CD14-positive monocyte (primary cell): ENCODE measurements at regions not wholly inside any gene's neighbourhood (a gene's known extent, or its start where the extent isn't known, plus 50 kb on each side); places are given as distances from the start of the nearest gene placed in this dataset.

ENCODE experiments used
- DNase-seq, 3 donors: peaks; one replicate each; pipeline ENCODE4 v3.0.0-alpha.2; 2011 to 2022
- H2AFZ ChIP-seq: 2 replicates; pipeline ENCODE4 v1.6.0; 2012; ENCODE audit warnings: mild to moderate bottlenecking, low read depth, low read length, inconsistent platforms; ENCODE audit not compliant: insufficient read depth, poor library complexity, severe bottlenecking
- H3K27ac ChIP-seq, 2 donors: 1 replicate in 1 of 2; 2 replicates in 1 of 2; pipeline ENCODE4 v1.5.1; 2012 to 2013; ENCODE audit warnings: low read length in 2 of 2, control low read depth in 1 of 2, inconsistent platforms in 1 of 2, low read depth in 1 of 2, mild to moderate bottlenecking in 1 of 2
- H3K27me3 ChIP-seq, 2 donors: one replicate each; pipeline versions ENCODE4 v1.6.0 to v1.6.1; 2011 to 2013; ENCODE audit warnings: low read length in 2 of 2; ENCODE audit not compliant: control insufficient read depth in 2 of 2, insufficient read depth in 2 of 2
- H3K36me3 ChIP-seq, 2 donors: replicated peaks in 1 of 2; 1 replicate in 1 of 2; 2 replicates in 1 of 2; pipeline versions ENCODE4 v1.5.1 to v1.6.1; 2012 to 2013; ENCODE audit warnings: low read length in 2 of 2, control low read depth in 1 of 2, inconsistent platforms in 1 of 2, mild to moderate bottlenecking in 1 of 2; ENCODE audit not compliant: insufficient read depth in 2 of 2, control insufficient read depth in 1 of 2
- H3K4me1 ChIP-seq, 2 donors: 1 replicate in 1 of 2; 2 replicates in 1 of 2; pipeline versions ENCODE4 v1.5.1 to v1.6.1; 2012 to 2013; ENCODE audit warnings: low read length in 2 of 2, control low read depth in 1 of 2, inconsistent platforms in 1 of 2, mild to moderate bottlenecking in 1 of 2, moderate library complexity in 1 of 2; ENCODE audit not compliant: insufficient read depth in 2 of 2, control insufficient read depth in 1 of 2
- H3K4me2 ChIP-seq: replicated peaks from 2 replicates; pipeline ENCODE3; 2012; ENCODE audit warnings: low read length, moderate library complexity, mild to moderate bottlenecking; ENCODE audit not compliant: poor library complexity, severe bottlenecking; ENCODE audit errors: extremely low read depth
- H3K4me3 ChIP-seq, 3 experiments: fragments of 200-600 bp in 1 of 3; sonication (generic) in 1 of 3; replicated peaks in 1 of 3; 1 replicate in 2 of 3; 2 replicates in 1 of 3; pipeline ENCODE4 v1.5.1; 2011 to 2013; ENCODE audit warnings: low read length in 3 of 3, mild to moderate bottlenecking in 3 of 3, control low read depth in 2 of 3, low read depth in 2 of 3, inconsistent platforms in 1 of 3, moderate library complexity in 1 of 3
- H3K79me2 ChIP-seq: 2 replicates; pipeline ENCODE4 v1.6.0; 2012; ENCODE audit warnings: mild to moderate bottlenecking, control low read depth, inconsistent platforms, low read length, moderate library complexity; ENCODE audit not compliant: insufficient read depth
- H3K9ac ChIP-seq: 2 replicates; pipeline ENCODE4 v1.6.0; 2017; ENCODE audit warnings: low read length, mild to moderate bottlenecking; ENCODE audit not compliant: insufficient read depth, poor library complexity, severe bottlenecking
- H3K9me3 ChIP-seq, 2 donors: replicated peaks in 1 of 2; 1 replicate in 1 of 2; 2 replicates in 1 of 2; pipeline versions ENCODE4 v1.5.1 to v1.6.1; 2012 to 2013; ENCODE audit warnings: low read length in 2 of 2, control low read depth in 1 of 2; ENCODE audit not compliant: control insufficient read depth in 1 of 2, insufficient read depth in 1 of 2
- H4K20me1 ChIP-seq: 2 replicates; pipeline ENCODE4 v1.6.0; 2012; ENCODE audit warnings: mild to moderate bottlenecking, low read length, control low read depth, moderate library complexity; ENCODE audit not compliant: insufficient read depth
- H3K27ac Mint-ChIP-seq, 7 donors: one replicate each; pipeline ENCODE4 v1.8.0; 2020; ENCODE audit warnings: mild to moderate bottlenecking in 7 of 7, mixed read lengths in 7 of 7, moderate library complexity in 6 of 7, inconsistent platforms in 2 of 7
- H3K27me3 Mint-ChIP-seq, 3 donors: one replicate each; pipeline ENCODE4 v1.8.0; 2021 to 2022; ENCODE audit warnings: low read depth in 3 of 3, mild to moderate bottlenecking in 3 of 3, mixed read lengths in 3 of 3, moderate library complexity in 3 of 3, inconsistent platforms in 1 of 3
- H3K36me3 Mint-ChIP-seq, 2 donors: one replicate each; pipeline ENCODE4 v1.8.0; 2020; ENCODE audit warnings: mixed read lengths in 2 of 2, inconsistent platforms in 1 of 2, mild to moderate bottlenecking in 1 of 2
- H3K4me1 Mint-ChIP-seq: one replicate; pipeline ENCODE4 v1.8.0; 2020; ENCODE audit warnings: mild to moderate bottlenecking, mixed read lengths
- H3K4me3 Mint-ChIP-seq, 2 donors: one replicate each; pipeline ENCODE4 v1.8.0; 2020; ENCODE audit warnings: mild to moderate bottlenecking in 2 of 2, mixed read lengths in 2 of 2, moderate library complexity in 1 of 2
- H3K9me3 Mint-ChIP-seq, 7 donors: one replicate each; pipeline ENCODE4 v1.8.0; 2020 to 2022; ENCODE audit warnings: mixed read lengths in 7 of 7, mild to moderate bottlenecking in 6 of 7, moderate library complexity in 6 of 7, inconsistent platforms in 2 of 7
- WGBS: methylation state at CpG from one replicate; pipeline ENCODE4 v1.1.5; 2013; ENCODE audit warnings: missing lambda C conversion rate; ENCODE audit not compliant: insufficient coverage; 5-methylcytosine and 5-hydroxymethylcytosine counted together
- intact Hi-C, 2 donors: fragments of 100-400 bp; cut with micrococcal nuclease; formaldehyde crosslinking; loops; one replicate each; pipeline versions ENCODE4 v1.15.0 to v1.15.1; 2023
- TF ChIP-seq, protein P1 (sequence below): fragments of 200-600 bp; IDR thresholded peaks from one replicate; pipeline ENCODE4 v1.8.0; 2022; ENCODE audit warnings: antibody characterized with exemption, mild to moderate bottlenecking

DNA sequence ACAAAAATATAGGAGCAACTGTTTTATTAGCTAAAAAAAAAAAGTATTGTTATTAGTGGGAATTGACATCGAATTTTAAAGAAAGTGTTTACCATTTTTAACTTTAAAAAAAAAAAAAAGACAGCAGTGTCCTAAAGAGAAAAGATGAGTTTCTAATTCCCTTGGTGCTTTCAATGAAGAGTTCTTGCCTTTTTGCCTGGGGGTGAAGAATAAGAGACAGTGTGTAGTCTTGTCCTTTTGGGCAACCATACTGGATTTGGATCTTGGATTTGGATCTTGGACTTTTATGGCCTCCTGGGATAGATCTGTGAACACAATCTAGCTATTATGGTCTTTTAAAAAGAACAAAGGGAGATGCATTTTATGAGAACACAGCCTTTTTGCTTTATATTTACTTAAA, 60.2 kb upstream of the GLS start:
- Histone ChIP-seq H3K4me3 (no peak overlapping the region), H3K27ac (no peak overlapping the region), H3K9ac (no peak overlapping the region), H3K27me3 (no peaks in the 10 kb centered on the region), H2AFZ (no peak overlapping the region), H4K20me1 (no peaks in the 10 kb centered on the region), H3K9me3 (no peaks in the 10 kb centered on the region), H3K4me1 (no peaks in the 10 kb centered on the region), H3K4me2 (no peak overlapping the region), H3K36me3 (no peaks in the 10 kb centered on the region), H3K79me2 (no peaks in the 10 kb centered on the region)
- Mint-ChIP-seq H3K9me3 (peaks cover 0 to 8% (median 3%) of the 10 kb centered on the region in 7 donors), H3K4me1 (no peaks in the 10 kb centered on the region), H3K4me3 (no peak overlapping the region), H3K27me3 (peaks cover 0 to 5% (median 2%) of the 10 kb centered on the region in 3 donors), H3K27ac (no peak overlapping the region), H3K36me3 (no peaks in the 10 kb centered on the region)
- DNase-seq = no peak
- intact Hi-C loops = no loop called here
- TF ChIP-seq, protein P1, sequence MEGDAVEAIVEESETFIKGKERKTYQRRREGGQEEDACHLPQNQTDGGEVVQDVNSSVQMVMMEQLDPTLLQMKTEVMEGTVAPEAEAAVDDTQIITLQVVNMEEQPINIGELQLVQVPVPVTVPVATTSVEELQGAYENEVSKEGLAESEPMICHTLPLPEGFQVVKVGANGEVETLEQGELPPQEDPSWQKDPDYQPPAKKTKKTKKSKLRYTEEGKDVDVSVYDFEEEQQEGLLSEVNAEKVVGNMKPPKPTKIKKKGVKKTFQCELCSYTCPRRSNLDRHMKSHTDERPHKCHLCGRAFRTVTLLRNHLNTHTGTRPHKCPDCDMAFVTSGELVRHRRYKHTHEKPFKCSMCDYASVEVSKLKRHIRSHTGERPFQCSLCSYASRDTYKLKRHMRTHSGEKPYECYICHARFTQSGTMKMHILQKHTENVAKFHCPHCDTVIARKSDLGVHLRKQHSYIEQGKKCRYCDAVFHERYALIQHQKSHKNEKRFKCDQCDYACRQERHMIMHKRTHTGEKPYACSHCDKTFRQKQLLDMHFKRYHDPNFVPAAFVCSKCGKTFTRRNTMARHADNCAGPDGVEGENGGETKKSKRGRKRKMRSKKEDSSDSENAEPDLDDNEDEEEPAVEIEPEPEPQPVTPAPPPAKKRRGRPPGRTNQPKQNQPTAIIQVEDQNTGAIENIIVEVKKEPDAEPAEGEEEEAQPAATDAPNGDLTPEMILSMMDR = no peak
- WGBS = no CpG with 5 or more reads among the region's 1 CpG

DNA sequence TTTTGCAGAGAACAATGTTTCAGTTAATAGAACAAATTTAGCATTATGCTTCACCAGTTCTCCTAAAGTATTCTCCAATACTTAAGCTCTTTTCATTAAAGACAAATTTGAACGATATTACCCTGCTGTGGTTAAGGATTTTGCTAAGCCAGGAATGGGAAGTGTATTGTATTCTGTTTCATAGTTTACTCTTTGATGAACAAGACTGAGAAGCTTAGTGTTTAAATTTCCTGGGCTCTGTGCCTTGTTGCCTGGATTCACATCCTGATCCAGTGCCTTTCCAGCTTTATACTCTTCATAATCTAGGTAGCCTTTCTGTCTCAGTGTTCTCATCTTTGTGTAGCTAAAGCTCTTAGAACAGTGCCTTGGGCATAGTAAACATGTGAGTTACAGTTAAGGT, 58.6 kb upstream of the GLS start:
- no peak overlapping the region for H3K27ac Mint-ChIP-seq
- H3K4me1 ChIP-seq = no peaks in the 10 kb centered on the region
- no peak overlapping the region for H3K27ac ChIP-seq
- H3K4me3 ChIP-seq = no peak overlapping the region
- WGBS = no CpG with 5 or more reads among the region's 1 CpG
- H3K36me3 ChIP-seq = no peaks in the 10 kb centered on the region
- H3K4me1 Mint-ChIP-seq = no peaks in the 10 kb centered on the region
- no peak overlapping the region for H3K4me3 Mint-ChIP-seq
- no peak for DNase-seq
- TF ChIP-seq, protein P1 = no peak
- H3K9me3 Mint-ChIP-seq = peaks cover 0 to 8% (median 2%) of the 10 kb centered on the region in 7 donors
- peaks cover 0 to 5% (median 2%) of the 10 kb centered on the region in 3 donors for H3K27me3 Mint-ChIP-seq
- no peak overlapping the region for H3K4me2 ChIP-seq
- H3K27me3 ChIP-seq = no peaks in the 10 kb centered on the region
- H3K9ac ChIP-seq = no peak overlapping the region
- no peak overlapping the region for H2AFZ ChIP-seq
- no peaks in the 10 kb centered on the region for H3K36me3 Mint-ChIP-seq
- no peaks in the 10 kb centered on the region for H4K20me1 ChIP-seq
- intact Hi-C loops = no loop called here
- H3K9me3 ChIP-seq = no peaks in the 10 kb centered on the region
- no peaks in the 10 kb centered on the region for H3K79me2 ChIP-seq
